Right lobe of liver (tissue), 6 donors: ENCODE measurements at regions not wholly inside any gene's neighbourhood (a gene's known extent, or its start where the extent isn't known, plus 50 kb on each side); places are given as distances from the start of the nearest gene placed in this dataset.
A peak's percentile ranks its signal among the peaks of the same experiment; 100 is the strongest.

Experiments used
- ATAC-seq, 4 donors: fragments of 200-7000 bp; cut with Tn5 transposase; one replicate each; pipeline ENCODE4 v1.9.1; 2020; ENCODE audit warnings: mild to moderate bottlenecking in 4 of 4, moderate library complexity in 4 of 4
- DNase-seq, 3 donors: peaks; one replicate each; pipeline ENCODE4 v3.0.0-alpha.2; 2020
- H3K27ac ChIP-seq, 3 donors: fragments of 200-600 bp; one replicate each; pipeline ENCODE4 v1.8.0; 2022
- H3K27me3 ChIP-seq, 2 donors: fragments of 200-600 bp; one replicate each; pipeline ENCODE4 v1.8.0; 2022
- H3K36me3 ChIP-seq, 4 donors: fragments of 200-600 bp; sonication (generic) in 1 of 4; one replicate each; pipeline versions ENCODE4 v1.5.1 to v1.8.0; 2017 to 2022; ENCODE audit warnings: control low read depth in 1 of 4
- H3K4me1 ChIP-seq, 4 donors: fragments of 200-600 bp; sonication (generic) in 1 of 4; one replicate each; pipeline versions ENCODE4 v1.5.1 to v1.8.0; 2017 to 2022; ENCODE audit warnings: control low read depth in 1 of 4
- H3K4me3 ChIP-seq, 3 donors: fragments of 200-600 bp; one replicate each; pipeline ENCODE4 v1.8.0; 2022
- H3K9me3 ChIP-seq, 4 donors: fragments of 200-600 bp; sonication (generic) in 1 of 4; one replicate each; pipeline versions ENCODE4 v1.5.1 to v1.8.0; 2017 to 2022; ENCODE audit warnings: control low read depth in 1 of 4
- CTCF ChIP-seq, 4 donors: fragments of 200-600 bp in 3 of 4; fragments of 450-650 bp in 1 of 4; IDR thresholded peaks; one replicate each; pipeline versions ENCODE4 v1.5.1 to v1.8.0; 2016 to 2022; ENCODE audit warnings: antibody characterized with exemption in 4 of 4, mild to moderate bottlenecking in 2 of 4
- POLR2A ChIP-seq: fragments of 450-650 bp; IDR thresholded peaks from one replicate; pipeline ENCODE4 v1.6.1; 2017; ENCODE audit warnings: antibody characterized with exemption, mild to moderate bottlenecking
- WGBS: methylation state at CpG from one replicate; pipeline ENCODE4 v1.1.6; 2018; ENCODE audit warnings: low coverage, low lambda C conversion rate; ENCODE audit not compliant: insufficient coverage; ENCODE audit errors: missing lambda C conversion rate; 5-methylcytosine and 5-hydroxymethylcytosine counted together
- intact Hi-C, 2 donors: fragments of 100-400 bp; cut with DNase I; formaldehyde crosslinking; loops; one replicate each; pipeline versions ENCODE4 v1.11.2 to v1.14.1; 2022
- donor health status: DM: no; HTN: yes; CAD: no.
- donor health status: DM: no; HTN: no; CAD: no.
- donor health status: DM: no; HTN: no; CAD: no.
- donor health status: DM: no; HTN: yes; CAD: no.
- donor health status: DM: no; HTN: yes; CAD: no.

DNA sequence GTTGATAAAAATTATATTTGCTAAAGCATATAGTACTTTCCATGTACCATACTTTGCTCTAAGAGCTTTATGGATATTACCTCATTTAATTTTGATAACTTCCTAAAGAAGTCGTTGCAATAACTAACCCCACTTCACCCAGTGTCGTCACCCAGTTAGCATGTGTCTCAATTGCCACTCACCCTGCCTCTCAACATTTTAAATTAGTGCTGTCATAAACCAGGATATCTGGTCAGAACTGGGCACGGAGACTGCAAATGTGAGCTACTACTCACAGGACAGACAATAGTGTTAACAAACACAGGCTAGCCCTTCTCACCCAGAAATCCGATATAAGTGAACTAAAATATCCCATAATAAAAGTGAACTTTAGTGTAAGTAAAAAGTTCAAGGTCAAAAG, 430.6 kb downstream of the KLF12 start:
- Histone ChIP-seq H3K4me1 (no peaks in the 10 kb centered on the region), H3K27me3 (no peaks in the 10 kb centered on the region), H3K4me3 (no peak overlapping the region), H3K9me3 (no peaks in the 10 kb centered on the region), H3K36me3 (no peaks in the 10 kb centered on the region), H3K27ac (no peak overlapping the region)
- TF ChIP-seq CTCF (IDR thresholded peaks at IDR 0.05) (no peak), POLR2A (no peak)
- no peak for ATAC-seq
- 83% methylated on average over 4 of the region's 4 CpGs for WGBS
- no peak for DNase-seq
- intact Hi-C loops = no loop called here

DNA sequence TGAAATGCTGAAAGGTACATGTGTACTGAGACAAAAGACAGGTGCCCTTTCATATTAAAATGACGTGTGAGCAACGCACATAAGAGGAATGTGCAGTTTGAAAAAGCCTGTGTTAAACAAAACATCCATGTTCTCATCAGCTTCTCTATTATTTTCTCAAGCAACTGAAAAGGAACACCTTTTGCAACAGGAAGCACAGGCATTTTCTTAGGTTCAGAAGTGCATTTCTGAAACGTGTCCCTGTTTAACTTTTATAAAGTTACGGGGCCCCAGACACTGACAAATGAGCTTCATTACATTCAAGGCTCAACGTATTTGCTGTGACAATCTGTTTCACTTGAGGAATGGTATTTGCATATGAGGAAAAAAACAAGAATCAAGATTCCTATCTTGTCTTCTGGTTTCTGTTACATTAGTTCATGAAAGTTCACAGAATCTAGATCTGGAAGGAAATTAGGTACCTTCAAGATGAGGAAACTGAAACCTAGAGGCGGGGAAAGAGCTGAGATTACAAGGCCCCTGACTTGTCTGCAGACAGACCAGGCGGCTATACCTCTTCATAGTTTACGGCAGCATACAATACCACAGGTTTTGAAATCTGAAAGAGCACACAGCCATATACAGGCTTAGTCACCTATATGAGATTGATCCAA, 431.7 kb downstream of the KLF12 start:
- TF ChIP-seq POLR2A (no peak), CTCF (IDR thresholded peaks at IDR 0.05) (no peak)
- no peak overlapping the region for H3K4me3 ChIP-seq
- no peaks in the 10 kb centered on the region for H3K27me3 ChIP-seq
- DNase-seq (no peak), ATAC-seq (peak in 1 of 4 donors; percentile 20)
- 69% methylated on average over 6 of the region's 8 CpGs for WGBS
- no peaks in the 10 kb centered on the region for H3K9me3 ChIP-seq
- H3K36me3 ChIP-seq = no peaks in the 10 kb centered on the region
- H3K27ac ChIP-seq = no peak overlapping the region
- intact Hi-C loops = no loop called here
- H3K4me1 ChIP-seq = no peaks in the 10 kb centered on the region

GRCh38 chr13:73701160-73701559, 433.0 kb downstream of the KLF12 start:
- no peak for TF ChIP-seq CTCF (IDR thresholded peaks at IDR 0.05)
- TF ChIP-seq POLR2A = no peak
- WGBS = 57% methylated on average over 1 of the region's 1 CpG
- Histone ChIP-seq H3K4me1 (no peaks in the 10 kb centered on the region), H3K9me3 (no peaks in the 10 kb centered on the region), H3K27me3 (no peaks in the 10 kb centered on the region), H3K27ac (no peak overlapping the region), H3K36me3 (no peaks in the 10 kb centered on the region), H3K4me3 (no peak overlapping the region)
- ATAC-seq (no peak), DNase-seq (no peak)
- intact Hi-C loops = no loop called here

GRCh38 chr13:73698859-73699258, 435.3 kb downstream of the KLF12 start:
- TF ChIP-seq POLR2A (no peak), CTCF (IDR thresholded peaks at IDR 0.05) (no peak)
- ATAC-seq = no peak
- WGBS = 65% methylated on average over 3 of the region's 3 CpGs

GRCh38 chr13:73697166-73697565, 437.0 kb downstream of the KLF12 start:
- TF ChIP-seq POLR2A (no peak), CTCF (IDR thresholded peaks at IDR 0.05) (no peak)
- no peak overlapping the region for H3K27ac ChIP-seq
- H3K4me1 ChIP-seq = no peaks in the 10 kb centered on the region
- H3K4me3 ChIP-seq = no peak overlapping the region
- H3K27me3 ChIP-seq = no peaks in the 10 kb centered on the region
- ATAC-seq (no peak), DNase-seq (no peak)
- H3K9me3 ChIP-seq = no peaks in the 10 kb centered on the region
- H3K36me3 ChIP-seq = peaks cover 0 to 17% (median 0%) of the 10 kb centered on the region in 4 donors
- intact Hi-C loops = no loop called here

More at GRCh38 chr13:73698859-73699258, 435.3 kb downstream of the KLF12 start:
- intact Hi-C loops = no loop called here
- Histone ChIP-seq H3K27ac (no peak overlapping the region), H3K9me3 (no peaks in the 10 kb centered on the region), H3K4me1 (no peaks in the 10 kb centered on the region), H3K4me3 (no peak overlapping the region), H3K36me3 (peaks cover 0 to 14% (median 0%) of the 10 kb centered on the region in 4 donors), H3K27me3 (no peaks in the 10 kb centered on the region)
- DNase-seq = no peak
